ENCODE measurements at regions not wholly inside any gene's neighbourhood (a gene's known extent, or its start where the extent isn't known, plus 50 kb on each side); places are given as distances from the start of the nearest gene placed in this dataset.
"Not testable (repeated sequence)": the region's sequence is repeated elsewhere in the genome, so short reads cannot be mapped to it uniquely, and the experiment has no call there.

- DNase-seq (no peak), ATAC-seq (no peak)
- no peak overlapping the region for H3K27ac ChIP-seq
- H3K36me3 ChIP-seq: no peaks in the 10 kb centered on the region
- H3K4me1 ChIP-seq: no peaks in the 10 kb centered on the region
- H3K4me3 ChIP-seq: no peak overlapping the region
- no peaks in the 10 kb centered on the region for H3K9me3 ChIP-seq
- intact Hi-C loops (cut with DNase I): no loop called here
- no peaks in the 10 kb centered on the region for H3K27me3 ChIP-seq
- TF ChIP-seq CTCF (IDR thresholded peaks at IDR 0.05): no peak
Observed at GRCh38 chrX:23514082-23514481, 153.2 kb upstream of the PRDX4 start.

- no peaks in the 10 kb centered on the region for H3K4me1 ChIP-seq
- no peaks in the 10 kb centered on the region for H3K9me3 ChIP-seq
- ATAC-seq (no peak), DNase-seq (no peak)
- intact Hi-C loops (cut with DNase I): no loop called here
- H3K4me3 ChIP-seq: no peak overlapping the region
- TF ChIP-seq CTCF (IDR thresholded peaks at IDR 0.05): no peak
- H3K27ac ChIP-seq: no peak overlapping the region
- H3K27me3 ChIP-seq: no peaks in the 10 kb centered on the region
- no peaks in the 10 kb centered on the region for H3K36me3 ChIP-seq
Observed at GRCh38 chrX:23515028-23515427, 152.3 kb upstream of the PRDX4 start.

GRCh38 chrX:23523026-23523657, 144.2 kb upstream of the PRDX4 start:
- DNase-seq; ATAC-seq; intact Hi-C loops (cut with DNase I); H3K4me3 ChIP-seq; H3K4me1 ChIP-seq; H3K36me3 ChIP-seq; H3K9me3 ChIP-seq; H3K27ac ChIP-seq; H3K27me3 ChIP-seq: not testable (repeated sequence)

- TF ChIP-seq CTCF (IDR thresholded peaks at IDR 0.05): no peak
- H3K27me3 ChIP-seq: no peaks in the 10 kb centered on the region
- H3K36me3 ChIP-seq: no peaks in the 10 kb centered on the region
- ATAC-seq: no peak
- no peaks in the 10 kb centered on the region for H3K9me3 ChIP-seq
- H3K27ac ChIP-seq: no peak overlapping the region
- H3K4me1 ChIP-seq: no peaks in the 10 kb centered on the region
- H3K4me3 ChIP-seq: no peak overlapping the region
- intact Hi-C loops (cut with DNase I): no loop called here
- no peak for DNase-seq
Observed at GRCh38 chrX:23524467-23524866, 142.8 kb upstream of the PRDX4 start.

- Histone ChIP-seq H3K4me1 (no peaks in the 10 kb centered on the region), H3K9me3 (no peaks in the 10 kb centered on the region), H3K4me3 (no peak overlapping the region), H3K27ac (no peak overlapping the region), H3K36me3 (no peaks in the 10 kb centered on the region), H3K27me3 (no peaks in the 10 kb centered on the region)
- no peak for TF ChIP-seq CTCF (IDR thresholded peaks at IDR 0.05)
- DNase-seq (no peak), ATAC-seq (no peak)
- intact Hi-C loops (cut with DNase I): no loop called here
Observed at GRCh38 chrX:23525531-23525930, 141.8 kb upstream of the PRDX4 start.

- no peak overlapping the region for H3K4me3 ChIP-seq
- no peak for TF ChIP-seq CTCF (IDR thresholded peaks at IDR 0.05)
- ATAC-seq: no peak
Observed at GRCh38 chrX:23540532-23540931, 126.8 kb upstream of the PRDX4 start.

More at GRCh38 chrX:23540532-23540931, 126.8 kb upstream of the PRDX4 start:
- intact Hi-C loops (cut with DNase I): no loop called here
- no peaks in the 10 kb centered on the region for H3K36me3 ChIP-seq
- no peaks in the 10 kb centered on the region for H3K9me3 ChIP-seq
- no peaks in the 10 kb centered on the region for H3K27me3 ChIP-seq
- H3K4me1 ChIP-seq: no peaks in the 10 kb centered on the region
- H3K27ac ChIP-seq: no peak overlapping the region
- DNase-seq: no peak
